Stomach (tissue), 8 donors: ENCODE measurements at regions not wholly inside any gene's neighbourhood (a gene's known extent, or its start where the extent isn't known, plus 50 kb on each side); places are given as distances from the start of the nearest gene placed in this dataset.
A peak's percentile ranks its signal among the peaks of the same experiment; 100 is the strongest.

Experiments used
- DNase-seq, 2 donors: peaks; one replicate each; pipeline versions ENCODE4 v3.0.0 to v3.0.0-alpha.2; 2013 to 2019
- H3K27ac ChIP-seq, 5 donors: fragments of 200-600 bp in 4 of 5; sonication (generic) in 4 of 5; one replicate each; pipeline ENCODE4 v1.5.1; 2013 to 2019; ENCODE audit warnings: mild to moderate bottlenecking in 1 of 5, moderate library complexity in 1 of 5
- H3K27me3 ChIP-seq, 3 donors: fragments of 200-600 bp; sonication (generic); one replicate each; pipeline ENCODE4 v1.5.1; 2017 to 2019; ENCODE audit warnings: mixed run types in 1 of 3
- H3K36me3 ChIP-seq, 4 donors: fragments of 200-600 bp; sonication (generic); 1 replicate in 3 of 4; 2 replicates in 1 of 4; pipeline ENCODE4 v1.5.1; 2016 to 2019
- H3K4me1 ChIP-seq, 4 donors: fragments of 200-600 bp; sonication (generic); one replicate each; pipeline ENCODE4 v1.5.1; 2016 to 2019
- H3K4me3 ChIP-seq, 4 donors: fragments of 200-600 bp; sonication (generic) in 3 of 4; one replicate each; pipeline ENCODE4 v1.5.1; 2016 to 2019; ENCODE audit warnings: mild to moderate bottlenecking in 1 of 4
- H3K9me3 ChIP-seq, 4 donors: fragments of 200-600 bp; sonication (generic); one replicate each; pipeline ENCODE4 v1.5.1; 2016 to 2019
- EP300 ChIP-seq: sonication (generic); formaldehyde crosslinking; IDR thresholded peaks from one replicate; pipeline ENCODE4 v1.6.1; 2017; ENCODE audit warnings: antibody characterized with exemption
- POLR2A ChIP-seq, 4 donors: fragments of 450-650 bp; IDR thresholded peaks; one replicate each; pipeline ENCODE4 v1.6.1; 2016; ENCODE audit warnings: antibody characterized with exemption in 4 of 4, control low read depth in 2 of 4, mild to moderate bottlenecking in 1 of 4, moderate library complexity in 1 of 4
- POLR2AphosphoS5 ChIP-seq, 3 donors: sonication (generic); formaldehyde crosslinking; IDR thresholded peaks; one replicate each; pipeline ENCODE4 v1.6.1; 2016; ENCODE audit warnings: antibody characterized with exemption in 3 of 3
- WGBS, 5 donors: extraction: QIAGEN DNeasy Blood & Tissue Kit in 3 of 5; methylation state at CpG; one replicate each; pipeline versions ENCODE4 v1.1.5 to v1.1.7; 2013 to 2018; 5-methylcytosine and 5-hydroxymethylcytosine counted together
- intact Hi-C: fragments of 100-400 bp; cut with DNase I; formaldehyde crosslinking; loops from one replicate; pipeline ENCODE4 v1.15.1; 2023; ENCODE audit warnings: low total_unique reads
- TF ChIP-seq, protein P1 (sequence below), 7 experiments: fragments of 450-650 bp in 4 of 7; fragments of 200-600 bp in 3 of 7; sonication (generic) in 3 of 7; IDR thresholded peaks; one replicate each; pipeline ENCODE4 v1.5.1; 2016 to 2019; ENCODE audit warnings: antibody characterized with exemption in 7 of 7, control low read depth in 2 of 7, mild to moderate bottlenecking in 1 of 7
- donor health status: healthy with polysubstance abuse.
- donor health status: Bipolar disorder and iron deficiency.
- donor health status: healthy.

DNA sequence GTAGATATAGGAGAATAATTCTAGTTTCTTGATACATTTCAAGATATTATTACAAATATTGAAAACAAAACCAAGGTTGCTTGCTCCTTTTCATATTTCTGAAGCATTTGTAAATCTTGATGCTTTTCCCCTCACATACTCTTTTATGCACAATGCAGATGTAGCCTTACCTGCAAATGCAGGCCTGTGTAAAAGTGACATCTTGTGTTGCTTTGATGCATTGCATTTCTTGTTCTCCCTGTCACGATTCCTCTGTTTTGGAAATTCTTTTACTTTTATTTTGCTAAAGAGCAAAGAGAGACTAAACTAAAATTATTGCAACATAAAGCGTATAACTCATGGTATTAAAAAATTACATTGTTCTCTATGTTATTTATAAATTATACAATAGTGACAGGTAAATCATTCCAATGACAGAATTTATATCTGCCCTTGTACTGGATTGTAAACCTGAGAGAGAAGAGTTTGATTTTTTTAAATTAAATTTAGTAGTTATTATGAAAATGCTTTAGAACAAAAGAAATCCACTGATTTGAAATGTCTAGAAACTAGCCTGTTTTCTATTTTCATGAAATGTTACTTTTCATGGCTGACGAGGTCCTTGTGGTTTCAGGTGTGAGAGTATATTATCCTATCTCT, 970.0 kb downstream of the MAT2B start:
- H3K36me3 ChIP-seq, result no peaks in the 10 kb centered on the region
- no peaks in the 10 kb centered on the region for H3K4me1 ChIP-seq
- TF ChIP-seq, protein P1, sequence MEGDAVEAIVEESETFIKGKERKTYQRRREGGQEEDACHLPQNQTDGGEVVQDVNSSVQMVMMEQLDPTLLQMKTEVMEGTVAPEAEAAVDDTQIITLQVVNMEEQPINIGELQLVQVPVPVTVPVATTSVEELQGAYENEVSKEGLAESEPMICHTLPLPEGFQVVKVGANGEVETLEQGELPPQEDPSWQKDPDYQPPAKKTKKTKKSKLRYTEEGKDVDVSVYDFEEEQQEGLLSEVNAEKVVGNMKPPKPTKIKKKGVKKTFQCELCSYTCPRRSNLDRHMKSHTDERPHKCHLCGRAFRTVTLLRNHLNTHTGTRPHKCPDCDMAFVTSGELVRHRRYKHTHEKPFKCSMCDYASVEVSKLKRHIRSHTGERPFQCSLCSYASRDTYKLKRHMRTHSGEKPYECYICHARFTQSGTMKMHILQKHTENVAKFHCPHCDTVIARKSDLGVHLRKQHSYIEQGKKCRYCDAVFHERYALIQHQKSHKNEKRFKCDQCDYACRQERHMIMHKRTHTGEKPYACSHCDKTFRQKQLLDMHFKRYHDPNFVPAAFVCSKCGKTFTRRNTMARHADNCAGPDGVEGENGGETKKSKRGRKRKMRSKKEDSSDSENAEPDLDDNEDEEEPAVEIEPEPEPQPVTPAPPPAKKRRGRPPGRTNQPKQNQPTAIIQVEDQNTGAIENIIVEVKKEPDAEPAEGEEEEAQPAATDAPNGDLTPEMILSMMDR (IDR thresholded peaks at IDR 0.05), result peak in 1 of 7 experiments; percentile 28
- TF ChIP-seq POLR2A (IDR thresholded peaks at IDR 0.05), result no peak
- no peak overlapping the region for H3K4me3 ChIP-seq
- H3K9me3 ChIP-seq, result no peaks in the 10 kb centered on the region
- no peaks in the 10 kb centered on the region for H3K27me3 ChIP-seq
- intact Hi-C loops, result no loop called here
- H3K27ac ChIP-seq, result no peak overlapping the region
- peak in 1 of 2 donors; percentile 45 for DNase-seq
- 65 to 77% (median 69%) methylated on average over 3 of the region's 3 CpGs for WGBS, 5 donors

DNA sequence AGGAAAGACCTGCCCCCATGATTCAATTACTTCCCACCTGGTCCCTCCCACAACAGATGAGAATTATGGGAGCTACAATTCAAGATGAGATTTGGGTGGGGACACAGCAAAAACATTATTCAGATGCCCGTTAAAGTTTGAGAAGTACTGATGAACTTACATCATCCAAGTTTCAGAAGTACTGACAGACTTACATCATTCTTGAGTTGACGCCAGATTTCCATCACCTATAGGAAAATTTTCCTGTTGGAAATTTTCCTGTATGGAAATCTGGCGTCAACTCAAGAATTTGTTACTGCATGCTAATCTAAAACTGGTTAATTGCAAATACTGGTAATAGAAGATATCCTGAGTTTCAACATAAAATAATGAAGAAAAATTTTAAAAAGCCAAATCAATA, 975.9 kb downstream of the MAT2B start:
- WGBS, 5 donors, result 77 to 89% (median 80%) methylated on average over 3 of the region's 3 CpGs
- no peak for TF ChIP-seq POLR2A (IDR thresholded peaks at IDR 0.05)
- no peak for TF ChIP-seq EP300
- TF ChIP-seq, protein P1 (IDR thresholded peaks at IDR 0.05), result no peak
- TF ChIP-seq POLR2AphosphoS5 (IDR thresholded peaks at IDR 0.05), result no peak
- Histone ChIP-seq H3K27me3 (no peaks in the 10 kb centered on the region), H3K36me3 (no peaks in the 10 kb centered on the region), H3K27ac (no peak overlapping the region), H3K9me3 (no peaks in the 10 kb centered on the region), H3K4me3 (no peak overlapping the region), H3K4me1 (no peaks in the 10 kb centered on the region)
- no peak for DNase-seq
- intact Hi-C loops, result no loop called here

DNA sequence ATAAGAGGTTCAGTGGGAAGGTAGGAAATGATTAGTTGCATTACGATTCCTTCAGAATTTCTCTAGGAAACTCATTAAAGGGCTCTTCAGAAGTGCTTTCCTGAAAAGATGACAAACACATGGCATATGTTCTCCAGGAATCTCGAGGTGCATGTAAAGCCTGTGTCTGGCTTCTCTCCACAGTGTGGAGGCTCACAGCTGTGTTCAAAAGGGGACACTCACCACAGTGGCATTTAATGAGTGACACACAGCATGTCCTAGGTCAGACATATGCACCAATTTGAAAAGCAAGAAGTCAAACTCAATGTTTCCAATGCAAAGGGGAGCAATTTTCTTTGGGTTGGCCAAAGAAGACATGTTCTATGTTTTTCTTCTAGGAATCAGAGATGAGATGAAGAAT, 976.9 kb downstream of the MAT2B start:
- H3K4me3 ChIP-seq, result no peak overlapping the region
- TF ChIP-seq, protein P1 (IDR thresholded peaks at IDR 0.05), result no peak
- TF ChIP-seq POLR2A (IDR thresholded peaks at IDR 0.05) (no peak), POLR2AphosphoS5 (IDR thresholded peaks at IDR 0.05) (no peak), EP300 (no peak)
- no peaks in the 10 kb centered on the region for H3K27me3 ChIP-seq
- H3K9me3 ChIP-seq, result no peaks in the 10 kb centered on the region
- 62 to 66% (median 64%) methylated on average over 2 of the region's 2 CpGs for WGBS, 5 donors
- no peak overlapping the region for H3K27ac ChIP-seq
- no peaks in the 10 kb centered on the region for H3K4me1 ChIP-seq
- no peak for DNase-seq
- no peaks in the 10 kb centered on the region for H3K36me3 ChIP-seq
- intact Hi-C loops, result no loop called here

DNA sequence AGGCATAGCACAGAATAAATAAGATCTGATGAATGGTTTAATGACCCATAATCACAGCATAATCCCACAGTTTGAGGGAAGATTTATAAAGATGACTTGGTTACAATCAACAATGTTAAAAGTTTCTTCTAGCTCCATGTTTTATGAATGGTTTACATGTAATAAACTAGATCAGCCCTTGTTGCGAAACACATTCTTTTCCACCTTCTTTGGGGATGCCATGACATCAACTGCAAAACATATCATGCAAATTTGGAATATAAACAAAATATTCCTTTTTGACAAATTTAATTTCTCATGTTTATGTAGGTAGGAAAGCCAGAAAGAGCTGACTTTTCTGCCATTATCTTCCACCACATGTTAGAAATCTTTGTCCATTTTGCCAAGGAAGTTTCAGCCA, 979.5 kb downstream of the MAT2B start:
- TF ChIP-seq EP300 (no peak), POLR2AphosphoS5 (IDR thresholded peaks at IDR 0.05) (no peak), POLR2A (IDR thresholded peaks at IDR 0.05) (no peak)
- TF ChIP-seq, protein P1 (IDR thresholded peaks at IDR 0.05), result no peak
- no peaks in the 10 kb centered on the region for H3K4me1 ChIP-seq
- H3K4me3 ChIP-seq, result no peak overlapping the region
- H3K9me3 ChIP-seq, result no peaks in the 10 kb centered on the region
- DNase-seq, result no peak
- H3K36me3 ChIP-seq, result no peaks in the 10 kb centered on the region
- H3K27me3 ChIP-seq, result no peaks in the 10 kb centered on the region
- intact Hi-C loops, result no loop called here
- WGBS, 5 donors, result 85 to 96% (median 91%) methylated on average over 1 of the region's 1 CpG
- H3K27ac ChIP-seq, result no peak overlapping the region
